Transverse colon (tissue), 4 donors: ENCODE measurements at regions not wholly inside any gene's neighbourhood (a gene's known extent, or its start where the extent isn't known, plus 50 kb on each side); places are given as distances from the start of the nearest gene placed in this dataset.

Experiments used
- CTCF ChIP-seq, 5 experiments: fragments of 200-600 bp in 3 of 5; fragments of 450-650 bp in 2 of 5; sonication (generic) in 3 of 5; IDR thresholded peaks; 1 replicate in 2 of 5; 2 replicates in 3 of 5; pipeline ENCODE4 v1.5.1; 2016 to 2017; ENCODE audit warnings: antibody characterized with exemption in 5 of 5, inconsistent platforms in 3 of 5, mild to moderate bottlenecking in 2 of 5, moderate library complexity in 1 of 5
- EP300 ChIP-seq: sonication (generic); formaldehyde crosslinking; IDR thresholded peaks from one replicate; pipeline ENCODE4 v1.6.1; 2017; ENCODE audit warnings: antibody characterized with exemption, low read depth
- POLR2A ChIP-seq: fragments of 450-650 bp; IDR thresholded peaks from one replicate; pipeline ENCODE4 v1.6.1; 2016; ENCODE audit warnings: antibody characterized with exemption, mild to moderate bottlenecking, moderate library complexity
- POLR2AphosphoS5 ChIP-seq, 3 donors: sonication (generic); formaldehyde crosslinking; IDR thresholded peaks; one replicate each; pipeline ENCODE4 v1.6.1; 2016; ENCODE audit warnings: antibody characterized with exemption in 3 of 3

- TF ChIP-seq CTCF (IDR thresholded peaks at IDR 0.05) (no peak), EP300 (no peak), POLR2A (no peak), POLR2AphosphoS5 (IDR thresholded peaks at IDR 0.05) (no peak)
Observed at GRCh38 chr1:220956501-220957232, 77.4 kb downstream of the HLX start.
